PFSK-1 (cell line): ENCODE measurements at regions not wholly inside any gene's neighbourhood (a gene's known extent, or its start where the extent isn't known, plus 50 kb on each side); places are given as distances from the start of the nearest gene placed in this dataset.

Experiments
- FOXP2 ChIP-seq: optimal IDR thresholded peaks from 2 replicates; pipeline ENCODE3; 2011; ENCODE audit warnings: borderline replicate concordance, control low read depth, inconsistent platforms; ENCODE audit not compliant: insufficient read depth; ENCODE audit errors: extremely low read length, extremely low read depth
- POLR2AphosphoS5 ChIP-seq: IDR thresholded peaks from 2 replicates; pipeline ENCODE4 v1.6.1; 2012; ENCODE audit warnings: low read depth, mild to moderate bottlenecking, control low read depth, low read length, moderate library complexity
- REST ChIP-seq, 2 experiments: IDR thresholded peaks; 2 replicates each; pipeline versions ENCODE4 v1.6.1 to v1.8.0; 2011 to 2012; ENCODE audit warnings: low read depth in 2 of 2, low read length in 2 of 2, control low read depth in 1 of 2, inconsistent platforms in 1 of 2, mild to moderate bottlenecking in 1 of 2, moderate library complexity in 1 of 2; ENCODE audit not compliant: insufficient read depth in 1 of 2
- SIN3A ChIP-seq: IDR thresholded peaks from 2 replicates; pipeline ENCODE4 v1.6.1; 2012; ENCODE audit warnings: mild to moderate bottlenecking, low read length, moderate library complexity, borderline replicate concordance; ENCODE audit not compliant: insufficient read depth
- TAF1 ChIP-seq: IDR thresholded peaks from 2 replicates; pipeline ENCODE4 v1.6.1; 2012; ENCODE audit warnings: low read length, control low read depth, borderline replicate concordance; ENCODE audit not compliant: insufficient read depth

- TF ChIP-seq FOXP2 (no peak), REST (IDR thresholded peaks at IDR 0.05; ENCODE audit: insufficient read depth in 1 of 2, low read depth in 2 of 2, low read length in 2 of 2) (no peak), TAF1 (no peak), SIN3A (no peak), POLR2AphosphoS5 (no peak)
These were observed 400.0 kb upstream of the RNF32 start for GRCh38 chr7:156240532-156240931.

GRCh38 chr7:156238366-156239133 lies 402.0 kb upstream of the RNF32 start:
- TF ChIP-seq REST (IDR thresholded peaks at IDR 0.05; ENCODE audit: insufficient read depth in 1 of 2, low read depth in 2 of 2, low read length in 2 of 2), result no peak
- TF ChIP-seq POLR2AphosphoS5, result no peak
- TF ChIP-seq FOXP2, result no peak
- TF ChIP-seq TAF1, result no peak
- no peak for TF ChIP-seq SIN3A

GRCh38 chr7:156237614-156238013 lies 403.0 kb upstream of the RNF32 start:
- TF ChIP-seq SIN3A (no peak), POLR2AphosphoS5 (no peak), FOXP2 (no peak), REST (IDR thresholded peaks at IDR 0.05; ENCODE audit: insufficient read depth in 1 of 2, low read depth in 2 of 2, low read length in 2 of 2) (no peak), TAF1 (no peak)

GRCh38 chr7:156236936-156237599 lies 403.5 kb upstream of the RNF32 start:
- TF ChIP-seq POLR2AphosphoS5 (no peak), SIN3A (no peak), REST (IDR thresholded peaks at IDR 0.05; ENCODE audit: insufficient read depth in 1 of 2, low read depth in 2 of 2, low read length in 2 of 2) (no peak), TAF1 (no peak), FOXP2 (no peak)
